SK-N-MC (cell line): ENCODE measurements at regions not wholly inside any gene's neighbourhood (a gene's known extent, or its start where the extent isn't known, plus 50 kb on each side); places are given as distances from the start of the nearest gene placed in this dataset.

Experiments
- EZH2 ChIP-seq: fragments of 200-600 bp; sonication (generic); IDR thresholded peaks from one replicate; pipeline ENCODE4 v1.6.1; 2017; ENCODE audit warnings: antibody characterized with exemption
- POLR2AphosphoS5 ChIP-seq: IDR thresholded peaks from 2 replicates; pipeline ENCODE4 v1.6.1; 2012; ENCODE audit warnings: mild to moderate bottlenecking, low read depth, low read length, borderline replicate concordance

DNA sequence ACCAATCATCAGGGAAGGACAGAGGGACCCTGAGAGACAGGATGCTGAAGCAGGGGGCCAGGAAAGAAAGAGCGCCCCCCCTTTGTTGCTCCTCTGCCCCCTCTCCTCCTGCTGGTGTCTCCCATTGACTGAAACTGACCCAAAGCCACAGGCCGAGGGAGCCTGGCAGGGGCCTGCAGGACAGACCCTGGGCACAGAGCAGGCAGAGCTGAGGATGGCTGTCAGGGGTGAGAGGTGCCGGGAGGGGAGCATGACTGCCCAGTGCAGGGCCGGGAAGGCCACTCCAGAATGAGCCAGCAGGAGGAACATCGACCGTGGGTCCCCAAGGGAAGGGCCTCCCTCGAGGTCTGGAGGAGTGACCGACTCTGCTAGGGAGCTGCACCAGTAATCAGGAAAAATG, 427.8 kb downstream of the PREX1 start:
- TF ChIP-seq POLR2AphosphoS5 (no peak), EZH2 (no peak)
